ENCODE measurements at regions not wholly inside any gene's neighbourhood (a gene's known extent, or its start where the extent isn't known, plus 50 kb on each side); places are given as distances from the start of the nearest gene placed in this dataset.

DNA sequence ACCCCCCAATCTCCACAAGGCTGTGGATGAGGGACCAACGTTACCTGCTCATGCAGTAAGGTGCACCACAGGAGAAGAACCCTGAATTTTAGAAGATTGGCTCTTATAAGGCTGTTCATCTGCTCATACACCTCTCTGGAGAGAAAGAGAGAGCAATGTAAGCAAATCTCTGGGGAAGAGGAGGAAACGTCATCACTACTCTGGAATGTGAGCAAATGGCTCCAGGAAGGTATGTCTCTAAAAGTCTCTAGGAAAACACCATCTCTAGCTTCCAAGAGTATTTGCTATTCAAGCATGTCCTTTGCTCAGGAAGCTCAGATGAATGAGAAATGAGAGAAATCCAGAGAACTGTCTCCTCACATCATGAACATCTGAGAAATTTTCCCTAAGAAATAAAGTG is 235.4 kb downstream of the TBL1XR1 start:
- Histone ChIP-seq H3K9me3 (ENCODE audit: control insufficient read depth, low read depth, low read length) (no peaks in the 10 kb centered on the region), H4K8ac (replicated peaks; ENCODE audit: insufficient read length, low read depth, low read length) (no peak overlapping the region), H2AFZ (ENCODE audit: low read length) (no peak overlapping the region), H3K27me3 (ENCODE audit: insufficient read depth, low read length) (no peaks in the 10 kb centered on the region), H4K20me1 (ENCODE audit: control insufficient read depth, insufficient read depth, insufficient read length) (no peaks in the 10 kb centered on the region), H3K23ac (ENCODE audit: insufficient read length, low read depth, low read length) (no peak overlapping the region), H3K4ac (ENCODE audit: low read depth, low read length) (no peak overlapping the region), H3K27ac (ENCODE audit: insufficient read length, low read depth, low read length) (no peak overlapping the region), H2AK5ac (ENCODE audit: insufficient read length, low read length) (no peak overlapping the region), H3K4me1 (ENCODE audit: insufficient read depth, low read length) (no peaks in the 10 kb centered on the region), H3K23me2 (ENCODE audit: insufficient read length, low read depth, low read length, poor library complexity, severe bottlenecking) (no peaks in the 10 kb centered on the region), H3K79me2 (ENCODE audit: insufficient read depth, low read length) (no peaks in the 10 kb centered on the region), H3K9ac (ENCODE audit: extremely low read depth, insufficient read length, low read length) (no peak overlapping the region), H2BK12ac (ENCODE audit: insufficient read length, low read depth, low read length) (no peak overlapping the region), H4K91ac (ENCODE audit: insufficient read length, low read depth, low read length) (no peak overlapping the region), H4K5ac (ENCODE audit: insufficient read length, low read depth, low read length) (no peak overlapping the region), H3K18ac (ENCODE audit: insufficient read length, low read depth, low read length) (no peak overlapping the region), H3K79me1 (ENCODE audit: insufficient read depth, low read depth, low read length, poor library complexity, severe bottlenecking) (no peaks in the 10 kb centered on the region), H2BK15ac (ENCODE audit: low read depth, low read length) (no peak overlapping the region), H2BK20ac (ENCODE audit: low read depth, low read length, poor library complexity, severe bottlenecking) (no peak overlapping the region), H2BK5ac (ENCODE audit: insufficient read length, low read length) (no peak overlapping the region), H3T11ph (ENCODE audit: low read length) (no peak overlapping the region), H2BK120ac (ENCODE audit: low read depth, low read length, poor library complexity, severe bottlenecking) (no peak overlapping the region), H3K56ac (ENCODE audit: insufficient read length, low read depth, low read length) (no peak overlapping the region), H3K4me2 (ENCODE audit: insufficient read depth, insufficient read length, low read length) (no peak overlapping the region), H3K14ac (ENCODE audit: insufficient read depth, low read length) (no peak overlapping the region)
- Mint-ChIP-seq H3K36me3 (ENCODE audit: insufficient read depth in 1 of 3, low read depth in 3 of 3) (peaks cover 0 to 2% (median 1%) of the 10 kb centered on the region in 3 experiments; a peak in 4 of 7 replicates), H3K4me1 (peaks cover 0 to 2% of the 10 kb centered on the region in 2 experiments; a peak in 2 of 4 replicates), H3K27me3 (ENCODE audit: low read depth) (no peaks in the 10 kb centered on the region), H3K27ac (no peak overlapping the region), H3K9me3 (peaks cover 0 to 2% of the 10 kb centered on the region in 2 experiments; a peak in 4 of 5 replicates), H3K4me3 (no peak overlapping the region)
- TF ChIP-seq, protein P1, sequence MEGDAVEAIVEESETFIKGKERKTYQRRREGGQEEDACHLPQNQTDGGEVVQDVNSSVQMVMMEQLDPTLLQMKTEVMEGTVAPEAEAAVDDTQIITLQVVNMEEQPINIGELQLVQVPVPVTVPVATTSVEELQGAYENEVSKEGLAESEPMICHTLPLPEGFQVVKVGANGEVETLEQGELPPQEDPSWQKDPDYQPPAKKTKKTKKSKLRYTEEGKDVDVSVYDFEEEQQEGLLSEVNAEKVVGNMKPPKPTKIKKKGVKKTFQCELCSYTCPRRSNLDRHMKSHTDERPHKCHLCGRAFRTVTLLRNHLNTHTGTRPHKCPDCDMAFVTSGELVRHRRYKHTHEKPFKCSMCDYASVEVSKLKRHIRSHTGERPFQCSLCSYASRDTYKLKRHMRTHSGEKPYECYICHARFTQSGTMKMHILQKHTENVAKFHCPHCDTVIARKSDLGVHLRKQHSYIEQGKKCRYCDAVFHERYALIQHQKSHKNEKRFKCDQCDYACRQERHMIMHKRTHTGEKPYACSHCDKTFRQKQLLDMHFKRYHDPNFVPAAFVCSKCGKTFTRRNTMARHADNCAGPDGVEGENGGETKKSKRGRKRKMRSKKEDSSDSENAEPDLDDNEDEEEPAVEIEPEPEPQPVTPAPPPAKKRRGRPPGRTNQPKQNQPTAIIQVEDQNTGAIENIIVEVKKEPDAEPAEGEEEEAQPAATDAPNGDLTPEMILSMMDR (conservative IDR thresholded peaks at IDR 0.05): no peak
- WGBS (ENCODE audit: extremely low coverage, insufficient read length, low lambda C conversion rate): no CpG with 5 or more reads among the region's 2 CpGs
- no peak for DNase-seq

Measured in H9 (cell line).